HG03469 (cell line): ENCODE measurements at regions not wholly inside any gene's neighbourhood (a gene's known extent, or its start where the extent isn't known, plus 50 kb on each side); places are given as distances from the start of the nearest gene placed in this dataset.

Experiments used
- ATAC-seq: cut with Tn5 transposase; IDR thresholded peaks from one replicate; pipeline ENCODE4 v1.9.1; 2021; ENCODE audit warnings: mild to moderate bottlenecking, moderate library complexity, moderate number of reproducible peaks; ENCODE audit not compliant: unreplicated experiment

DNA sequence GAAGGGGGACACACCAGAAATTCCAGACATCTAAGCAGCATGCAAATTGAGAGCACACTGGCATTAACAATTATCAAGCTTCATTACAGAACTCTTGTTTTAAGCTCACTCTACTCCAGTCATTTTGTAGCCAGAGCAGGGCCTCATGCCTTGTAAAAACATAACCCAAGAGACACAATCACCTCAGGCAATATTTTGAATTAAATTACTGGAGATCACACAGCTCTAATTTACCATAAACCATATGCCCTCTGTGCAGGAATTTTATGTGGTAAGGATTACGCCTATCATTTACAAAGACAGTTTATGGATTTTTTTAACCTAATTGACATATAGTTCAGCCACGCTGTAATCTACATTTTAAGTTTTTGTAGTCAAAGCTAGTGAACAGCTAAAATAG, 414.1 kb upstream of the DDI1 start:
- no peak for ATAC-seq

GRCh38 chr11:103623933-103624332, 412.5 kb upstream of the DDI1 start:
- ATAC-seq = peak; percentile 42

DNA sequence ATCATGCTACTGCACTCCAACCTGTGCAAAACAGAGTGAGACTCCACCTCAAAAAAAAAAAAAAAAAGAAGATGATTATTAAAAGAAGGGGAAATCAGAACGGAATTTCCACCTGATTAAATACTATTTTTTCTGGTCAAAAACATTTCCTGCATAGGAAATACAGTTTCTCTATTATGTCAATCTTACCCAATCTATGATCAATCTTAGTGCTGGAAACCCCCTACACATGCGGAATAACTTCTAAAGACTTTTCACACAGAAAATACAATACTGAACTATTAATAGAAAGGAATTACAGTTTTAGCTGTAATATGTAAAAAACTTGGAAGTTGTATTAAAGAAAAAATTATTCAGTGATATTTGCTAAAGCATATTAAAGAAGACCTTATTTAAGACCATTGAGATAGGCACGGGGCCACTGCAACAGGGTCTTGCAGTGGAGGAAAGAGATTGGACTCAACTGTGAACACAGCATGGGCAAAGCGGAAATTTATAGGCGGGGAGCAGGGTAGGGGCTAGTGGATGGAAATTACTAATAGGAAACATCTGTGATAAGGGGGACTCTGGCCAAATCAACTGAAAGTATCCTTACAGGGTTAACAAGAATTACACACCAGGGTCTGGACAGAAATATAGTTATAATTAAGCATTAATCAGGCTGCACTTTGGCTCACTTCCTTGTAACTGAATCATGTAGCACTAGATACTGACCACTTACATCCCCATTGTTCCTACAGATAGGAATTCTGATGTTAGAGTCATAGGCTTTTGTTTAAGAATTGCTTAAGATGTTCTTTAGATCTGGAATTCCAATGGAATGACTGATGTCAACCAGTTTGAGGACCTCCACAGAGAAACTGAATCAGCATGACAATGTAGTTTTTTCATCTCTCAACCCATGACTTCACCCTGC, 411.5 kb upstream of the DDI1 start:
- ATAC-seq = no peak

DNA sequence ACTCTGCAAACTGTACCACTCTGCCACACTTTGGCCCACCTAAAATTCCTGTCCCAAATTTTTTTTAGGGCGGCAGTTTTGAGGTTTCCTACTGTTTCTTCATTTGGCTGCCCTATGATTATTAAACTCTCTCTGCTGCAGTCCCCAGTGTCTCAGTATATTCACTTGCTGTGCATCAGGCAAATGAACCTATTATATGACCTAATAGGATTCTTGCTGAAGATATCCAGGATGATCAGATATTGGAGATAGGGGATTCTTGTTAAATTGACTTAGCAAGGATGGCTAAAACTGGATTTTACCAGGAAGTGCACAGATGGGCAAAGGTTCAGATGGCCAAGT, 410.8 kb upstream of the DDI1 start:
- ATAC-seq = no peak

- no peak for ATAC-seq
Measured at GRCh38 chr11:103628121-103628520, 408.3 kb upstream of the DDI1 start.

- no peak for ATAC-seq
Measured at GRCh38 chr11:103631841-103632240, 404.6 kb upstream of the DDI1 start.

DNA sequence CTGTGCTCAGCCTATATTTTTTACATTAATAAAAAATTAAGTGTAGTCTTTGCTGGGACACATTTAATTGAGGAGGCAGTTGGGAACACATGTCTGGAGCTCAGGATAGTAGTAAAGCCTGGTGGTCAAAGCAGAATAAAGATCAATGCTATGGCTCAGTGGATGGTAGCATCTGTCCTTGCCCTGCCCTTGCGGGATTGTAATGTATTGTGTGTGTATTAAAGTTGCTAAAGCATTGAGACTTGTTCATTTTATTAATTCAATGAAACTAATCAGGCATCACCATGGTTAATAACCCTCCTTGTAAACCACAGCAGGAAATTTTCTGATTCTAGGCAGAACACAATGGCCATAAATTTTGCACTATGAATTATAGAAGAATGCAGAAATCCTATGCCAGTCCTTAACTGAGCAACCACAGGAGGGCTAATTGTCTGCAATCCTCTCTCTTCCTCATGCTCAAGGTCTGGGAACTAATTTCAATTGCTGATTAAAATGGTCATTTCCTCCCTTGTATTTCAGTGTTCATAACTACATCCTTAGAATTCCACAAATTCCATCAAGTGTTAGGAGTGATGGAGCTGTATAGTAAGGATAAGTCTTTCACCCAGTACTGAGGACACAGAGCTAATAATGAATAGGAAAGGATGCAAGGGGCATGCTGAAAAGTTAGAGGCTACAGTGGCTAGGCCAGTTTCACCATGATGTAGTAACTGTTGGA, 403.2 kb upstream of the DDI1 start:
- ATAC-seq = no peak

DNA sequence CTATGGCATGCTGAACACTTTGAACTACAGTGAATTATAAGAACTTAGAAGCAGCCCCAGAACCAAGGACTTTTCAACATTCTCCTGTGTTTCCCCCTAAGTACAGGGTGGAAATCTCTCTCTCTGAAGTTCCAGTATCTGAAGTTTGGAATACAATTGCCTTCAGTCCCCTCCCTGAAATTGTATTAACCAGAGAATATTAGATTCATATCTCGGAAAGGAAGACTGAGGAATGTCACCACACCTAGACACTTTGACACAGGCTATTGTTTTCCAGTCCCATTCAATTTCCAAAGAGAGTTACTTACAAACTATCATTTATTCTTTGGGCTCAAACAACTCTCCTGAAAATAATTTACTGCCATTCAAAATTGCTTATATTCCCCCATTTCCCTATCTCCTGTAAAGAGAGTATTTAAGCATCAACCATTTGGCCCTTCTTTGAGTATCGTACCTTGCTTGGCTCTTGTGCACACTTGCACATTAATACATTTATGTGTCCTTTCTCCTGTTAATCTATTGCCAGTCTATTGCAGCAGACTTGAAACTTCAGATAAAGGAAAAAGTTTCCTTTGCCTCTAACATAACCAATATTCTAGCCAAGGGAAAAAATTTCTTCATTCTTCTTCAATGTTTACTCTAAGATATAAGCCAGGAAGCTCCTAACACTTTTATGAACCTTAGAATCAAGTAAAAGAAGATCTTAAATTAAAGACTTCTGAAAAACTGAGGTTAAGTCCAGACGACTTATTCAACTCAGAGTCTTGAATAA, 402.4 kb upstream of the DDI1 start:
- no peak for ATAC-seq

DNA sequence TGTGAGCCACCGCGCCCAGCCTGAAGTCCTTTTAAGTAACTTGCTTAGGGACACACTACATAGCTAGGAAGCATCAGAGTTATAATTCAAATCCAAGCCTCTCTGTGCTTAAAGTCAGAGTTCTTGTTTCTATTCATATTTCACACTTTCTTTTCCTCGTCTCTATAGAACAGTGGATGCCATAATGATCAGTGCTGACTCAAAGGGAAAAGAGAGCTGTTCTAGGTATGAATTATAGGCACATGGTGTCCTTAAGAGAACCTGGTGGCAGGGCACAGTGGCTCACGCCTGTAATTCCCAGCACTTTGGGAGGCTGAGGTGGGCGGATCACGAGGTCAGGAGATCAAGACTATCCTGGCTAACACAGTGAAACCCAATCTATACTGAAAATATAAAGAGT, 400.2 kb upstream of the DDI1 start:
- no peak for ATAC-seq

- no peak for ATAC-seq
Measured at GRCh38 chr11:103637295-103637694, 399.1 kb upstream of the DDI1 start.

GRCh38 chr11:103637831-103638230, 398.6 kb upstream of the DDI1 start:
- ATAC-seq = no peak

DNA sequence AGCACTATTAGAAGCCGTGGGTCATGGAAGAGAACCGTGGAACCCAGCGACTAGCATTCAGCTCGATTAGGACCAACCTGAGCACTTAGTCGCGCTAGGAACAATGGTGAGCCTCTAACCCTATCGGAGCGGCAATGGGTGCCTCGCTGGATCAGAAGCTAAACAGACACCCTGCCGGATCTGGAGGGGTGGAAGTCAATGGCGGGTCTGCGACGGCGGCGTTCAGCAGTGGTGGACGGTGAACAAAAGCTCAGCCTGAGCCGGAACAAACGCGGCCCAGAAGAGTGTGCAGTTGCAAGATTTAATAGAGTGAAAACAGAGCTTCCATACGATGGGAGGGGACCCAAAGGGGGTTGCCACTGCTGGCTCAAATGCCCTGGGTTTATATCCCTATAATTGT, 391.8 kb upstream of the DDI1 start:
- no peak for ATAC-seq

GRCh38 chr11:103648054-103648453, 388.4 kb upstream of the DDI1 start:
- no peak for ATAC-seq

DNA sequence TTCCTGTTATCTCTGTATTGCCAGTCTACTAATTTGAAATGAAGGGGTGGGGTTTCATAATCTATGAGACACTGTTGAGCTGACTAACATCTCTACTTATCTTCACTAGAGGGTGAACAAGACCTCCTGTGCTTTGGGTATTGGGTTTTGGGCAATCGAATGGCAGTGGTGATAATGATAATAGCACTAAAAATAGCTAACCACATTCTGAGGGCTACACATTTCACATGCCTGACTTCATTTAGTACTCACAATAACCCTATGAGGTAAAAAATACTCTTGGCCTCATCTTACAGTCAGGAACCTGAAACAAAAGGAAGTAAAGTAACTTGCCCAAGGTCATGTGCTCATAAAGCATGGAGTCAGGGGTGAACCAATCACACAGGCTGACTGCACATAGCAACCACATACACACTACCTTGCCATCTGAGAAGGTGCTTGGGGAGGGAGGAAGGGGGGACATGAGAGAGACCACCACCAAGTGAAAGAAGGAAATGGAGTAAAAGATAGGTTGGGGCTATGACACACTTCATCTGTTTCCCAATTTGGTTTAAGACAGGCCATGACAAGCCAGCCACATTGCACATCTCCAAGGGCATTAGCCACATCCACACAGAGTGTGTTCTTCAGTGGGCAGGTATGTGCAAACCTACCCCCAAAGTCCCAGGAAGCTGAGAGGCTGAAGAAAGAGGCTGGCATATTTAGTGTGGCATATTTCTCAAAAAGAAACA, 387.6 kb upstream of the DDI1 start:
- peak; percentile 54 for ATAC-seq

DNA sequence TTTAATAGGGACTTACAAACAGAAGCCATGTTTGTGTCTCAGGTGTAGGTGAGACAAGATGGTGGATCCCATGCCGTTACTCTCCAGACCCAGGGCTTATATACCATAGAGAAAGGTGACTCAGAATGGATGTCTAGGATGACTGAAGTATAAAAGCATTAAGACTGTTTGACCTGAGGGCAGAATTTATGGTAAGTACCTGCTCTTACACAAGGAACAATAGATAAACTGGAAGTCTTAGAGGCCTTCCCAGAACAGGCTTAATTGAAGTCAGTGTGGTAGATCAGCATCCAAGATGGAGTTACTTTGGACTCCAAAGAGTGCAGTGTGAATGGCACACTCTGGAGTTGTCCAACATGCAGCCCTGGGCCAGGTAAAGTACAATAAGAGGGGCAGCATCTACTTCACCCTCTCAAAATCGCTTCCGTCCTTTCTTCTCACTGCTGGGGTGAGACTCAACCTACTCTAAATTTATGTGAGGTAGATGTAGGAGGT, 387.0 kb upstream of the DDI1 start:
- ATAC-seq = no peak

DNA sequence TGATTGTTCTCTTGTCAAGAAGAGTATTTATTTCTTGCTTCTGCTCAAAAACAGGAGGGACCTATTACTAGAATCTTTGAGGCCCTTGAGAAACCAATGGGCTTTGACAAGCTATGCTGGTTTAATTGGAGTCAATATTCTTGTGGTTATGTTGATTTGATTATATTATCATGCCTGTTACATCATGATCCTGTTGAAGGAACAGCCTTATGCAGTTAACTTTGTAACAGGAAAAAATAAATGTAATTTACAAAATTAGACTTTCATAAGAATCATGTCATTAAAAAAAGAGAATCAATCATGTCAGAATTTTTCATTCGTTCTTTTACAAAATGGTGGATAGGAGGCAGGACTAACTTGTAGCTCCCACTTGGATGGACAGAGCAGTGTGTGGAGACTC, 386.1 kb upstream of the DDI1 start:
- ATAC-seq = no peak

- no peak for ATAC-seq
Measured at GRCh38 chr11:103651341-103651998, 385.0 kb upstream of the DDI1 start.

DNA sequence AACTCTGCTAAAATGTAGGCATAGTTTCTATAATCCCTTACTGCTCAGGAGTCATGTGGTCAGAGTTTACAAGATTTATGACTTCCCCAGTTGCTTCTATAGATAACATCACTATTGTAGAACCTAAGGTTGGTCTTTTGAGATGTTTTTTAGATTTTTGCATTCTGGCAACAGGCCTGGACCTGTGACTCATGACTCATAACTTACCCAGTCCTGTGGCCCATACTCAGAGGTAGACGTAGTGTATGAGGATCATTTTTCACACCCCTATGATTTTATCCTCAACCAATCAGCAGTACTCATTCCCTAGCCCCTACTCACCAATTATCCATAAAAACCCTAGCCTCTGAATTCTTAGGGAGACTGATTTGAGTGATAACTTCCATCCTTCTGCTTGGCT, 384.4 kb upstream of the DDI1 start:
- no peak for ATAC-seq

- no peak for ATAC-seq
Measured at GRCh38 chr11:103656382-103656781, 380.1 kb upstream of the DDI1 start.

GRCh38 chr11:103659206-103659618, 377.2 kb upstream of the DDI1 start:
- ATAC-seq = no peak
